ENCODE measurements at regions not wholly inside any gene's neighbourhood (a gene's known extent, or its start where the extent isn't known, plus 50 kb on each side); places are given as distances from the start of the nearest gene placed in this dataset.

DNA sequence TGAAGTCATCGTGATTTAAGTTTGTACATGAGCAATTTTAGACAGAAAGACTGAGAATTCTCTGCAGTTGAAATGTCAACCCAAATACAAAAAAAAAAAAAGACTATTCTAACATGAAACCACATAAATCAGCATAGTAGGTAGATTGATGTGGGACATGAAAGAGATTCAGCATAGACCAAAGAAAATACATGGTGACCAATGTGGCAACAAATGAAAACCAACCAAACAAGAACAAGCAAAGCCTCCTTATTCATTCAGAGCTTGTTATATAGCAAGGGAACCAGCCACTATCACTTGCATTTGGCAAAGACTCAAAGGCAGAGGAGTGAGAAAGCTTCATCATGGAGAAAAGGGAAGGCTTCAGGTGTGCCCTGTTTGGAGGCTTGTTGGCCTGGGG, 144.4 kb upstream of the TMPO start:
- no peak overlapping the region for H3K27ac ChIP-seq (ENCODE audit: low read depth, low read length)
- WGBS, 3 donors: 82 to 94% (median 91%) methylated on average over 1 of the region's 1 CpG

DNA sequence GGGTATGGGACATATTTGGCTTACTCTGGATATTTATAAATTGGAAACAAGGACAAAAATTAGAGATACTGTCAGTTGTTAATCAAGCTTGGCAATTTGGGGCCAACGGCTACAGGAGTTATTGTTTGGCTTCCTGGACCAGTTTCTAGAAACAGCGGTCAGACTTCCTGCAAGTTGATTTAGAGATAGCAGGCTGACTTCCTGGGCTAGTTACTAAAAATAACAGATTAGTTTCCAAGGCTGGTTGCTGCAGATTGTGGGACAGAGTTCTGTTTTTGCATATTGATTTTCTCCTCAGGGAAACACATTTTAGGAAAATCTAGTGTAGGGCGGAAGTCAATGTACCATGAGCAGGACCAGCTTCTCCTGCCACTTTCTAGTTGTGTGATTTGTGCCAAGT, 144.0 kb upstream of the TMPO start:
- no peak overlapping the region for H3K27ac ChIP-seq (ENCODE audit: low read depth, low read length)
- WGBS, 3 donors: 42 to 47% (median 47%) methylated on average over 3 of the region's 3 CpGs

DNA sequence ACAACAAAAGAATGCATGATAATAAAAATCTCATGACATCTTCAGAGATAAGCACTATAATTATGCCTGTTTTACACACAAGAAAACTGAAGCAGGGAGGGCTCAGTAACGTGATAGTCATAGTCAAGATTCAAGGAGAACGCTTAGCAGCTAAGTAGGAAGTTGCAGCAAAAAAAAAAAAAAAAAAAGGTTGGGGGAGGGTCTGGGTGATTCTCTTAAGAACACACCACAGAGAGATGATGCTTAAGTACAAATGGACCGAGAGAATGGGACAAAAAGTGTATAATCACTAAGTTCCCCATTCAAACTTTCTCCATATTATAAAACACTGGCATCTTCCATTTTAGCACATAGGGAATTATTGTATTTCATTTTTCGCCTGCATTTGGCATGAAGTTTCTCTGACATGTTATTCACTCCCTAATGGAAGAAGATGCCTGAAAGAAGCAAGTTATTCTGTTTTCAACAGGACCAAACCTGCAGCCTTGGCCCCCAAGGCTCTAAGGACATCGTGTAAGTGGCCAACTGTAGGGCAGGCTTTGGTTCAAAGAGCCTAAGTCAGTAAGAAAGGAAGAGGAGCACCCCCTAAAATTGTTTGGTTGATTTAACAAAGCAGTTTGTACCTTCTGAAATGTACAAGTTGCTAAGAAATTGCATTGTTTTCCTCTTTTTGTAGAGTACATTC, 142.9 kb upstream of the TMPO start:
- 53 to 61% (median 56%) methylated on average over 5 of the region's 5 CpGs for WGBS, 3 donors
- no peak overlapping the region for H3K27ac ChIP-seq (ENCODE audit: low read depth, low read length)

DNA sequence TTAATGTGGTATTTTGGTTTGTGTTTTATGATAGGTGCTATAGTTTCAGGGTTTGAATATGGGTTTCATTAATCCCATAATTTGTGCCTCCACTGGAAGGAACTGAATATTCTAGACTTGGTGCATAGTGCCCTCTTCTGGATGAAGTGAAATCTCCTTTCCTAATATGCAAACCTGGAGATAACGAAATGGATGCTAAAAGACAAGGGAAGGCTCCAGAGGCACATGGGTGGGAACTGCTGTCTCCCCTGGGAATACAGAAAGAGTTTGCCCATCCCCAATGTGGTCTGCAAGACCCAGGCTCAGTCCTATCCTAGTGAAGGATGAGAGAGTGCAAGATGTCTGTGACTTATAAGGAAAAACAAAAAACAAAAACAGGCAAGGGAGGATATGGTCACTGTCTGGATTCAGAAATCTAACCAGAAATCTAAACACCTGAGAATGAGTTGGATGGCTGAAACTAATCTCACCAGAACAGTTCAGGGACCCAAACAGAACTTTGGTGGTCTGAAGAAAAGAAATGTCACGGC, 142.3 kb upstream of the TMPO start:
- no peak overlapping the region for H3K27ac ChIP-seq (ENCODE audit: low read depth, low read length)
- WGBS, 3 donors: 45 to 59% (median 54%) methylated on average over 2 of the region's 2 CpGs

DNA sequence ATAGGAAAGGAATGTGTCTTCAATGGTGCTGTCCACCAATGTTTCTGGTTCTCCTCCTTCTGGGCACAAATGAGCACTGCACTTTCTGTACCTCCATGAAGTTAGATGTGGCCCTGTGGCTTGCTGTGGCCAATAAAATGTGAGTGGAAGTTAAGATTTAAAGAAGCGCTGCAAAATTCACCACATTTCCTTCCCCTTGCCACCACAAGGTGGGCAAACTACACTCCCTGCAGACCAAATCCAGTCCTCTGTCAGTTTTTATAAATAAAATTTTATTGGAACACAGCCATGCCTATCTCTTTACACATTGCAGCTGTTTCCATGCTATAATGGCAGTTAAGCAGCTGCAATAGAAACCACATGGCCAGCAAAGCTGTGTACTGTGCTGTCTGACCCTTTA, 141.4 kb upstream of the TMPO start:
- 45 to 84% (median 55%) methylated on average over 1 of the region's 1 CpG for WGBS, 3 donors

DNA sequence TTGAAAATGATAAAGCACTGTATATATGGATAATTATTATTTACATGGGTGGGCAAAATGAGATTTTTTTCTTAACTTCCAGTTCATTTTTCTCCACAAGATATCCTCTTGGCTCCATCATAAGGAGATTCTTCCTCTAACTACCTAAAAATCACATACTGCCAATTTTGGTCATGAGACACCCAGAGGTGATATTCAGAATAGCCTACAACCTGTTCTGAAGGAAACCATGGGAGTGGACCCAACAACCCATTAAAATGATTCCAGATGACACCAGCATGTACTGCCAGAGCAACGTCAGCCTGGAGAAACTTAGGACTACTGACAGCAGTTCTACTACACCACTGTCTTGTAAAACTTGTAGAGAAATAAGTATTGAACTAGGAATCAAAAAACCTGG, 136.3 kb upstream of the TMPO start:
- H3K27ac ChIP-seq (ENCODE audit: low read depth, low read length): no peak overlapping the region
- WGBS, 3 donors: 70 to 77% (median 75%) methylated on average over 1 of the region's 1 CpG

More for the DNA sequence above, 141.4 kb upstream of the TMPO start:
- no peak overlapping the region for H3K27ac ChIP-seq (ENCODE audit: low read depth, low read length)

DNA sequence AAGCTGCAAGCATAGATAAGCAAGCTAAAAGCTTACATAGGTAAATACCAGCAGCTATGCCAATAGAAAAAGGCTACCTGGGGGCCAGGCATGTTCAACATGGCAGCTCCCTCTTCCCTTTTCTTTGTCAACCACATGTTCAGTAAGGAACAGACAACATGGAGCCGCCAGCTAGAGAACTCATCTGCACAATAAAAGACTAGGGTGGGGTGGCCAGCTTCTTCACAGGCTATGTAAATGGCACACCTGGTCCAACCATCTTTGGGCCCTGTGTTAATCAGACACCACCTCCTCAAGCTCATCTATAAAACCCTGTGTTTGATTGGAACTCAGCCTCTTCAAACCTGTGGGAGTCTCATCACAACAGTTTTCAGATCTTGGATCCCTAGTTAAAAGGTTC, 129.7 kb upstream of the TMPO start:
- H3K27ac ChIP-seq (ENCODE audit: low read depth, low read length): no peak overlapping the region
- 90 to 96% (median 93%) methylated on average over 1 of the region's 1 CpG for WGBS, 3 donors

DNA sequence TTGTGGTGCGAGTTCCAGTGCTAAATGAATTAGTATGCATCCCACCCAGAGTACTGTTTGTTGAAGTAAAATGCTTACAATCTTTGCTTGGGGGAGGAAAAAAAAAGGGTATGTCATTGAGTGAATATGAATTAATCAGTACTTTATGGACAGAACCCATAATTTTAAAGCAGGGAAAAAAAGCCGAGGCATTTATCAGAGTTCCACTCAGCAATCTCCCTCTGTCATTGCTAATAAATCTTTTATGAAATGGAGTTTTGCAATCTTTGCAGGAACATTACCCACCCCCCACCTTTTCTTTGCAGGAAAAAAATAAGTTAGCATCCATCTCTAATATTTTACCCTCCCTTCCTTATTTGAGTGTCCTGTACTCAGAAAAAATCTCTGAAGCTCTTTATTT, 127.9 kb upstream of the TMPO start:
- 52 to 55% (median 54%) methylated on average over 2 of the region's 2 CpGs for WGBS, 3 donors
- H3K27ac ChIP-seq (ENCODE audit: low read depth, low read length): no peak overlapping the region

DNA sequence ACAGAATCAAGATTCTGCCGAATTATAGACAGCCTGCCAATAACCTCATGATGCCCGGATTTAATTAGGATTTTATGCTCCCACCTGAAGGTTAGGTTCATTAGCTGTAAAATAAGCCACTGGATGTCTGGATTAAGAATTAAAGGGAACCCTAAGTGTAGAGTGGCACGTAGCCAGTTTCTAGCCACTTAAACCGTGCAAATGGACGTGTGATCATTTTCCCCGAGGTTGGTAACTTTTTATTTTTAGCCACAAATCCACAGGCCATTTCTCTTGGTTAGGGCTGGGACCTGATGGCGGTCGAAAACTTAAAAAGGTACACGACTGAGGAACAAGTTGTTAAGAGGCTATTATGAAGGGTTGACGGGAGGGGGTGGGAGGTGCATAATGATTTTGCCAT, 127.3 kb upstream of the TMPO start:
- 74 to 76% (median 76%) methylated on average over 10 of the region's 10 CpGs for WGBS, 3 donors
- no peak overlapping the region for H3K27ac ChIP-seq (ENCODE audit: low read depth, low read length)

DNA sequence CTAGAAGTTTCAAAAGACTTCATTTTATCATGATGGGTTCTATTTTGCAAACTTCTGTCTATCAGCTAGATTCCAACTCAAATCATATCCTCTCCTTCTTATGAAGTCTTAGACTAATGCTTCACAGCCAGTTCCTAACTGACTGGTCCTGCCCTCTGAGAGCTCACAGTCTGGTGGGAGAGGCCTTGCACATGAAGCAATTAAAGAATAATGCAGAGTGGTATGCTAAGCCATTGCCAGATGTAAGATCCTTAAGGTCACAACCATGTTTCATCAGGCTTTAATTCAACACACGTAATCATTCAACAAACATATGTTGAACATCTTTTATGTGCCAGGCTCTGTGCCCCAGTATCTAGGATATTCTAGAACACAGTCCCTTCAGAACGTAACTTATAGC, 125.8 kb upstream of the TMPO start:
- H3K27ac ChIP-seq (ENCODE audit: low read depth, low read length): no peak overlapping the region
- 80 to 93% (median 90%) methylated on average over 2 of the region's 2 CpGs for WGBS, 3 donors

DNA sequence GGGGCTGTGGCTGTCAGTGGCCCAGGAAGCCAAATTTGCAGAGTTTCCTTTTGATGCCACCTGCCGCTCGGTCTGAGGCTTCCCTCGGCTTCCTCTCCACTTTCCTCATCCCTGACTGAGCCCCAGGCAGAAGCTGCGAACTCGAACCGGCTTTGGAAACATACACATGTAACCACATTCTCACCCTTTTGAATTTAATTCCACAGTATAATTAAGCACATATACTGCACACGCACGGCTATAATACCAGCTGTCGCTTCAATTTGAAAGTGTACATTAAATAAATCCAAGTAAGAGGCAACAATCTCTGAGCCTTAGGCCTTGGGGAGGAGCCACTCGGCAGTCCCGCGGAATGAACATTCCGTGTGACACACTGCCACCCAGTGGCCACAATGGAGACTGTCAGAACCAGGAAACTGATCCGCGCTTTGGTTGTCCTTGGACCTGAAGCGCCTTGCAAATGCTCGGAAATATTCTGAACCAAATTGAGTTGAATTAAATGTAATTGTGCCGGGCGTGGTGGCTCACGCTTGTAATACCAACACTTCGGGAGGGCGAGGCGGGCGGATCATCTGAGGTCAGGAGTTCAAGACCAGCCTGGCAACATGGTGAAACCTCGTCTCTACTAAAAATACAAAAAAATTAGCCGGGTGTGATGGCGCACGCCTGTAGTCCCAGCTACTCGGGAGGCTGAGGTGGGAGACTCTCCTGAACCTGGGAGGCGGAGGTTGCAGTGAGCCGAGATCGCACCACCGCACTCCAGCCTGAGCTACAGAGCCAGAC, 117.9 kb upstream of the TMPO start:
- 18 to 23% (median 23%) methylated on average over 33 of the region's 33 CpGs for WGBS, 3 donors
- H3K27ac ChIP-seq (ENCODE audit: low read depth, low read length): no peak overlapping the region

DNA sequence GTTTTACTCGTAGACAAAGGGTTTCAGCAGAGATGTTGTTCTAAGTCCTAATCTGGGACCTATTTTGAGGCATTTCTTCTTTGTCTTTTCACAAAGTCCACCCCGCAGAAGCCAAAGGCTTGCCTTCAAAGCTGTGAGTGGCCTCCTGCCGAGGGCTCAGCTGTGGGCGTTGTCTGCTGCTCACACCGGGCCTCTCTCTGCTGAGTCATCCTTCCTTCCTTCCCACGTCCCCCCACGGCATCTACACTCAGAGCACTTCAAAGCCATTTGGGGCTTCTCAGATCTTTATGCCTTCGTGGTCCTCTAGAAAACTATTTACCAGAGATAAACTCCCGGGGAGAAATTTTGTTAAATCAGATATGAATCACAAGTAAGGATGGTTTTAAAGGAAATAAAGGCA, 115.9 kb upstream of the TMPO start:
- no peak overlapping the region for H3K27ac ChIP-seq (ENCODE audit: low read depth, low read length)
- 20 to 34% (median 22%) methylated on average over 9 of the region's 9 CpGs for WGBS, 3 donors

DNA sequence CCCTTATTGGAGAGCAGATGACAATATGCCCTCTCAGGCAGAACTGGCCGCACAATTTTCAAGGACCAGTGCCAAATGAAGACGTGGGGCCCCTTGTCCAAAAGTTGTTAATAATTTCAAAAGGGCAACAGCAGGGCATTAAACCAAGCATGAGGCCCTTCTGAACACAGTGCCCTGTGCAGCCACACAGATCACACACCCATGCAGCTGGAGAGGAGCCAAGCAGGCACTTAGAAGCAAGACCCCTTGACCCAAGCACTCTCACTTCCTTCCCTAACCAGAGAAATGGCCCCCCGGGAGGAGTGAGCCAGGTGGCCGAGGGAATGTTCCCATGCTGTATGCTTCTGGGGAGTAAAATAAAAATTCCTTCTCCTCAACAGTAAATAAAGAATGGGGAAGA, 114.0 kb upstream of the TMPO start:
- WGBS, 3 donors: 27 to 46% (median 30%) methylated on average over 4 of the region's 4 CpGs
- no peak overlapping the region for H3K27ac ChIP-seq (ENCODE audit: low read depth, low read length)

DNA sequence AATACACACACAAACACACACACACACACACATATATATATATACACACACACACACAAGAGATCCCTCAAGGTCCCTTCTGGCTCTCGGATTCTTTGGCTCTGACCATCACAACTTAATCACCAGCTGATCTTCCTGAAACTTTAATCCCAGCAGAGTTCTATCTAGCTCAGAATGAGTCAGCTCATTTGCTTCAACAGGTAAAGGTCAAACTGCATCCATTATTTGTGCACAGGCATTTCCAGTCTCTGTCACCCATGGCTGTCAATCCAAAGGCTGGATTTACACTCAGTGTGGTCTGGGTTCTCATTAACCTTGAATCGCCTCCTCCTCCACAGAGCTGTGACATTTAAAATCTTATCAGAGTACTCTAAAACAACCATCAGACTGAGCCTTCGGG, 113.3 kb upstream of the TMPO start:
- 57 to 78% (median 77%) methylated on average over 3 of the region's 3 CpGs for WGBS, 3 donors
- H3K27ac ChIP-seq (ENCODE audit: low read depth, low read length): no peak overlapping the region

DNA sequence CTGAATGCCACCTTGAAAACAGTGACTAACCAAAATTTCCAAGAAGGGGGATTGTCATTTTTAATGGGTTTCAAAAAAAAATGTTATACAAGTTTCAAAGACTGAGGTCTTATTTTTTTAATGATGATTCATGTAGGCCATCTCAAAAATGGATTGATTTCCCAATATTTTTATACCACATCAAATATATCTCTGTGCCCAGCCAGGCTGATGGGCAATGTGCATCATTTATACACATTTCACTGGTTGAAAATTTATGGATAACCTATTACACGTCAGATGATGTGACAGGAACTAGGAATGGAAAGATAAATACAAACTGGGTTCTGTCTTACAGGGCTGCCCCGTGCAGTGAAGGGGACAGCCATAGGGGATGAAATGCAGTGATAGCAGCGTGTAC, 112.7 kb upstream of the TMPO start:
- 78 to 94% (median 82%) methylated on average over 3 of the region's 3 CpGs for WGBS, 3 donors
- no peak overlapping the region for H3K27ac ChIP-seq (ENCODE audit: low read depth, low read length)

DNA sequence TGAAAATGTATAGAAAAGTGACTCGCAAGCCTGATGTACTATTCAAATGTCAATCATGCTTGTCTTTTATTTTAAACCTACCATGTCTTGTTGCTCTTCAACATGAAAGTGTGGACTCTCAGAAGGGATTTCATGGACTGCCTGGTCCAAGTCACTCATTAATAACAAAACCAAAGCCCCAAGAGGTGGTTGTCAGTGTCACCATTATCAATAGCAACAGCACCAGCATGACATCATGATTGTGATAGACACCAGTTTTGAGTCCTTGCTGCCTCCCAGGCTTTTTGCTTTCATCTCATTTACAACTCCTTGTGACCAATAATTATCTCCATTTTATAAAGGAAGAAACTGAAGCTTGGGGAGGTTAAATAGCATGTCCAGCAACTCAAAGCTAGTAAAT, 112.0 kb upstream of the TMPO start:
- no peak overlapping the region for H3K27ac ChIP-seq (ENCODE audit: low read depth, low read length)
- WGBS, 3 donors: 95 to 100% (median 99%) methylated on average over 1 of the region's 1 CpG

DNA sequence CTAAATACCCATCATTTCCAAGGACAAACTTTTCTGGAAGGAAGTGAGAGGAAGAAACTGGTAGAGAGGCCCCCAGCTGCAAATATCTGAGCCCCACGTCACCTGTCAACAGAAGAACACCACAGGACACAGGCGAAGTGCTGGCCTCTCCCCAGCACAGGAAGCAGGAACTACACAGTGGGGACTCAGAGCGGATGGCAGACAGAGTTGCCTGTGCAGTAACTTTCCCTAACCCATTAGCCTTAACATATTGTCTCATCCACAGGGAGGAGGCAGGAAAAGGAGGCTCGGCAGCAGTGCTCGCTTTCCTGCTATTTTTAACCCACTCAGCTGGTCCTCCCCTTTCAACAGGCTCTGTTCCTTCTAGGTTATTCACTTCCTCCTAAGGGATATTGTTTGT, 111.5 kb upstream of the TMPO start:
- WGBS, 3 donors: 36 to 65% (median 45%) methylated on average over 5 of the region's 5 CpGs
- H3K27ac ChIP-seq (ENCODE audit: low read depth, low read length): no peak overlapping the region

DNA sequence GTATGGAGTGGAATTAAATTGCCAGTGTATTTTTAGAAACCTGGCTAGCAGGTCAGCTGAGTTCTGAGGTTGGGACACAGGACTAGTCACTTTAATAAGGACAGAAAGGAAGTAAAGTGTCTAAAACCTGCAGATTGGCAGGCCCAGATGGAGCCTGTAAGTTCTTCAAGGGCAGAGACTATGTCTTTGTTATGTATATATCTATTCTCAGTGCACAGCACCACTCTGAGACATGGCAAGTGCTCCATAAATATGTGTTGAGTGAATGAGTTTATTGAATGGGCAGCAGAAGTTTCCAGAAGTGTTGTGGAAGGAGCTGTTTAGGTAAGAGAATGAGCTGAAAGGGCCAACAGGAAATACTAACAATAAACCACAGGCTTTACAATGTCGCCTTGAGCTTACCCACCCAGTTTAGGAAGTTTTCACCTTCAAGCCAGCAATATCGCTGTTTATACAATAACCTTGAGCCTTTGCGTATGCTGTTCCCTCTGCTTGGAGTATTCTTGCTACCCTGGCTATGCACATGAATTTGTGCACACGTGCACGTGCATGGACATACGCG, 109.5 kb upstream of the TMPO start:
- 83 to 88% (median 85%) methylated on average over 7 of the region's 7 CpGs for WGBS, 3 donors
- H3K27ac ChIP-seq (ENCODE audit: low read depth, low read length): no peak overlapping the region

DNA sequence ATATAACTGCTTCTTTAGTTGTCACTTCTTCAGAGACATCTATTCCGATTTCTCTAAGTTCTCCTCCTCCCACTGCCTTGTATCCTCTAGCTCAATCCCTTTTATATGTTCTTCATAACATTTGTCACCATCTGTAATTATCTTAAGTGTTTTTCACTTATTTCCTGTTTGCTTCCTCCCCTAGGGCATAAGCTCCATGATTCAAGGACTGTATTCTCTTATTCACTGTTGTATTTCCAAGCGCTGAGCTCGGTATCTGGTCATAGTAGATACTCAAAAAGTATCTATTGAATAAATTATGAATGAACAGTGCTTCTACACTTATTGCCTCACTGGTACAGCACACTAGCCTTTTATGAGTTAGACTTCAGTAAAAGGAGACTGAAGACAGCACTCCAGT, 109.0 kb upstream of the TMPO start:
- WGBS, 3 donors: 75 to 91% (median 86%) methylated on average over 3 of the region's 3 CpGs
- H3K27ac ChIP-seq (ENCODE audit: low read depth, low read length): no peak overlapping the region

DNA sequence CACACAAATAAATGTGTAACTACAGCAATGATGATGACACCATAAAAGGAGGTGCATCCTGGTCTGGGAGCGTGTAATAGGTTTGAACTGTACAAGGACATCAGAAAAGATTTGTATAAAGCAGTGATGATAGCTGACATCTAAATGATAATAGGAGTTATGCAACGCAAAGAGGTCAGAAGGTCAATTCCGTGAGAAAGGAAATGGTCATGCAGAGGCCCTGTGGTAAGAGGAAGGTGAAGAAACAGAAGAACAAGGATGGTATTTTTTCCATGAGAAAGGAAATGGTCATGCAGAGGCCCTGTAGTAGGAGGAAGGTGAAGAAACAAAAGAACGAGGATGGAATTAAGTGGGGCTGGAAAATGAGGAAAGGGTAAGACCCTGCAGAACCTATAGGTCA, 106.7 kb upstream of the TMPO start:
- WGBS, 3 donors: 58 to 73% (median 60%) methylated on average over 4 of the region's 4 CpGs
- no peak overlapping the region for H3K27ac ChIP-seq (ENCODE audit: low read depth, low read length)
